HEK293 (cell line): ENCODE measurements at regions not wholly inside any gene's neighbourhood (a gene's known extent, or its start where the extent isn't known, plus 50 kb on each side); places are given as distances from the start of the nearest gene placed in this dataset.

Source experiments
- MEIS1 ChIP-seq: sonication (generic); formaldehyde crosslinking; IDR thresholded peaks from 2 replicates; pipeline ENCODE4 v1.8.1; 2022; ENCODE audit warnings: missing genetic modification reagents, mild to moderate bottlenecking, borderline replicate concordance
- RBAK ChIP-seq: fragments of 450-650 bp; formaldehyde crosslinking; IDR thresholded peaks from 2 replicates; pipeline ENCODE4 v1.5.1; 2016; ENCODE audit warnings: missing biosample characterization, missing genetic modification characterization
- ZNF121 ChIP-seq: fragments of 450-650 bp; formaldehyde crosslinking; IDR thresholded peaks from 2 replicates; pipeline ENCODE4 v1.5.1; 2016; ENCODE audit warnings: missing biosample characterization, missing genetic modification characterization
- ZNF335 ChIP-seq: fragments of 450-650 bp; formaldehyde crosslinking; conservative IDR thresholded peaks from 2 replicates; pipeline ENCODE4 v1.5.1; 2016; ENCODE audit warnings: missing biosample characterization, missing genetic modification characterization
- TF ChIP-seq, protein P1 (sequence below): fragments of 450-650 bp; formaldehyde crosslinking; IDR thresholded peaks from 2 replicates; pipeline ENCODE4 v1.5.1; 2016; ENCODE audit warnings: missing biosample characterization, missing genetic modification characterization
- TF ChIP-seq, protein P2 (sequence below): fragments of 450-650 bp; formaldehyde crosslinking; IDR thresholded peaks from 2 replicates; pipeline ENCODE4 v1.5.1; 2016; ENCODE audit warnings: missing biosample characterization, missing genetic modification characterization
- TF ChIP-seq, protein P3 (sequence below): fragments of 450-650 bp; formaldehyde crosslinking; IDR thresholded peaks from 2 replicates; pipeline ENCODE4 v1.5.1; 2016; ENCODE audit warnings: missing biosample characterization, missing genetic modification characterization, low read depth

DNA sequence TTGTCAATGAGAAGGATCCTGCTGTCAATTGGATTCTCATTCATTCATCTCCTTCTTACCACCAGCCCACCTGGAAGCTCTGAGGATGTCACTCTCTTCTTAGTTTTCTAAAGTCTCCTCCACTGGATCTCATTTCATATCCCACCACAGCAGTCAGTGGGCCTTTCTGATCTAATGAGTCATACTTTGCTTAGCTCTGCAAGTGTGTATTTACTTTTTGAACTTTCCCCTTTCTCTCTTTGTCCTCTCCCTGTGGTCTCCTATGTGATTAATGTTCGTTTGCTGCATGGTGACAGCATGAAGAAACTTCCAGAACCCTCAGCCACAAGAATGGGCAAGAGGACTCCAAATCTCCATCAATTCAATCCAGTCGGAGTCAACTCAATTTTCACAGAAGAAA lies 63.6 kb upstream of the SYNDIG1 start:
- no peak for TF ChIP-seq ZNF121 (tag by site-specific recombination)
- TF ChIP-seq, protein P1, sequence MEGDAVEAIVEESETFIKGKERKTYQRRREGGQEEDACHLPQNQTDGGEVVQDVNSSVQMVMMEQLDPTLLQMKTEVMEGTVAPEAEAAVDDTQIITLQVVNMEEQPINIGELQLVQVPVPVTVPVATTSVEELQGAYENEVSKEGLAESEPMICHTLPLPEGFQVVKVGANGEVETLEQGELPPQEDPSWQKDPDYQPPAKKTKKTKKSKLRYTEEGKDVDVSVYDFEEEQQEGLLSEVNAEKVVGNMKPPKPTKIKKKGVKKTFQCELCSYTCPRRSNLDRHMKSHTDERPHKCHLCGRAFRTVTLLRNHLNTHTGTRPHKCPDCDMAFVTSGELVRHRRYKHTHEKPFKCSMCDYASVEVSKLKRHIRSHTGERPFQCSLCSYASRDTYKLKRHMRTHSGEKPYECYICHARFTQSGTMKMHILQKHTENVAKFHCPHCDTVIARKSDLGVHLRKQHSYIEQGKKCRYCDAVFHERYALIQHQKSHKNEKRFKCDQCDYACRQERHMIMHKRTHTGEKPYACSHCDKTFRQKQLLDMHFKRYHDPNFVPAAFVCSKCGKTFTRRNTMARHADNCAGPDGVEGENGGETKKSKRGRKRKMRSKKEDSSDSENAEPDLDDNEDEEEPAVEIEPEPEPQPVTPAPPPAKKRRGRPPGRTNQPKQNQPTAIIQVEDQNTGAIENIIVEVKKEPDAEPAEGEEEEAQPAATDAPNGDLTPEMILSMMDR: no peak
- TF ChIP-seq, protein P2, sequence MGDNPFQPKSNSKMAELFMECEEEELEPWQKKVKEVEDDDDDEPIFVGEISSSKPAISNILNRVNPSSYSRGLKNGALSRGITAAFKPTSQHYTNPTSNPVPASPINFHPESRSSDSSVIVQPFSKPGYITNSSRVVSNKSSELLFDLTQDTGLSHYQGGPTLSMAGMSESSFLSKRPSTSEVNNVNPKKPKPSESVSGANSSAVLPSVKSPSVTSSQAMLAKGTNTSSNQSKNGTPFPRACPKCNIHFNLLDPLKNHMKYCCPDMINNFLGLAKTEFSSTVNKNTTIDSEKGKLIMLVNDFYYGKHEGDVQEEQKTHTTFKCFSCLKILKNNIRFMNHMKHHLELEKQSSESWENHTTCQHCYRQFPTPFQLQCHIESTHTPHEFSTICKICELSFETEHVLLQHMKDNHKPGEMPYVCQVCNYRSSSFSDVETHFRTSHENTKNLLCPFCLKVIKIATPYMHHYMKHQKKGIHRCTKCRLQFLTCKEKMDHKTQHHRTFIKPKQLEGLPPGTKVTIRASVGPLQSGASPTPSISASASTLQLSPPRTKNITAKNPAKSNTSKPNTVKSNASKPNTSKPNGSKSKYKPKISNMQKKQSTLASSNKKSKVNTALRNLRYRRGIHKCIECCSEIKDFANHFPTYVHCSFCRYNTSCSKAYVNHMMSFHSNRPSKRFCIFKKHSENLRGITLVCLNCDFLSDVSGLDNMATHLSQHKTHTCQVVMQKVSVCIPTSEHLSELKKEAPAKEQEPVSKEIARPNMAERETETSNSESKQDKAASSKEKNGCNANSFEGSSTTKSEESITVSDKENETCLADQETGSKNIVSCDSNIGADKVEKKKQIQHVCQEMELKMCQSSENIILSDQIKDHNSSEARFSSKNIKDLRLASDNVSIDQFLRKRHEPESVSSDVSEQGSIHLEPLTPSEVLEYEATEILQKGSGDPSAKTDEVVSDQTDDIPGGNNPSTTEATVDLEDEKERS (tag by site-specific recombination): no peak
- TF ChIP-seq ZNF335: no peak
- no peak for TF ChIP-seq MEIS1
- no peak for TF ChIP-seq RBAK (tag by site-specific recombination)
- TF ChIP-seq, protein P3, sequence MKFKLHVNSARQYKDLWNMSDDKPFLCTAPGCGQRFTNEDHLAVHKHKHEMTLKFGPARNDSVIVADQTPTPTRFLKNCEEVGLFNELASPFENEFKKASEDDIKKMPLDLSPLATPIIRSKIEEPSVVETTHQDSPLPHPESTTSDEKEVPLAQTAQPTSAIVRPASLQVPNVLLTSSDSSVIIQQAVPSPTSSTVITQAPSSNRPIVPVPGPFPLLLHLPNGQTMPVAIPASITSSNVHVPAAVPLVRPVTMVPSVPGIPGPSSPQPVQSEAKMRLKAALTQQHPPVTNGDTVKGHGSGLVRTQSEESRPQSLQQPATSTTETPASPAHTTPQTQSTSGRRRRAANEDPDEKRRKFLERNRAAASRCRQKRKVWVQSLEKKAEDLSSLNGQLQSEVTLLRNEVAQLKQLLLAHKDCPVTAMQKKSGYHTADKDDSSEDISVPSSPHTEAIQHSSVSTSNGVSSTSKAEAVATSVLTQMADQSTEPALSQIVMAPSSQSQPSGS (tag by site-specific recombination): no peak
